RWPE2 (cell line): ENCODE measurements at regions not wholly inside any gene's neighbourhood (a gene's known extent, or its start where the extent isn't known, plus 50 kb on each side); places are given as distances from the start of the nearest gene placed in this dataset.

ENCODE experiments used
- ATAC-seq: fragments of 200-7000 bp; cut with Tn5 transposase; 3 replicates; pipeline ENCODE4 v1.9.1; 2021; ENCODE audit warnings: low read depth
- DNase-seq: peaks from one replicate; pipeline ENCODE4 v3.0.0-alpha.2; 2020; ENCODE audit warnings: low spot score
- H3K27ac ChIP-seq: fragments of 450-650 bp; 2 replicates; pipeline ENCODE4 v1.5.1; 2017; ENCODE audit warnings: mild to moderate bottlenecking; ENCODE audit not compliant: poor library complexity, severe bottlenecking
- H3K27me3 ChIP-seq: fragments of 250-450 bp; sonication (Bioruptor Pico); 2 replicates; pipeline ENCODE4 v1.5.1; 2021; ENCODE audit warnings: mild to moderate bottlenecking, moderate library complexity; ENCODE audit not compliant: insufficient read depth, poor library complexity, severe bottlenecking
- H3K36me3 ChIP-seq: fragments of 250-450 bp; sonication (Bioruptor Pico); 2 replicates; pipeline ENCODE4 v1.5.1; 2020; ENCODE audit warnings: low read depth, mild to moderate bottlenecking, moderate library complexity
- H3K4me1 ChIP-seq: fragments of 250-450 bp; sonication (Bioruptor Pico); 2 replicates; pipeline ENCODE4 v1.5.1; 2021; ENCODE audit warnings: mild to moderate bottlenecking, moderate library complexity; ENCODE audit not compliant: insufficient read depth, poor library complexity, severe bottlenecking
- H3K4me3 ChIP-seq: fragments of 250-450 bp; sonication (Bioruptor Pico); 2 replicates; pipeline ENCODE4 v1.5.1; 2021; ENCODE audit warnings: mild to moderate bottlenecking, moderate library complexity; ENCODE audit not compliant: severe bottlenecking
- H3K9me3 ChIP-seq: fragments of 250-450 bp; sonication (Bioruptor Pico); 2 replicates; pipeline ENCODE4 v1.5.1; 2021; ENCODE audit warnings: mild to moderate bottlenecking, moderate library complexity; ENCODE audit not compliant: severe bottlenecking
- CTCF ChIP-seq: fragments of 450-650 bp; IDR thresholded peaks from one replicate; pipeline ENCODE4 v1.5.1; 2017; ENCODE audit warnings: mild to moderate bottlenecking, moderate library complexity; ENCODE audit not compliant: poor library complexity, severe bottlenecking

- no peak overlapping the region for H3K4me3 ChIP-seq
- H3K27me3 ChIP-seq, result no peaks in the 10 kb centered on the region
- H3K4me1 ChIP-seq, result no peaks in the 10 kb centered on the region
- ATAC-seq (no peak), DNase-seq (no peak)
- H3K36me3 ChIP-seq, result no peaks in the 10 kb centered on the region
- H3K9me3 ChIP-seq, result no peaks in the 10 kb centered on the region
- no peak for TF ChIP-seq CTCF
- H3K27ac ChIP-seq, result no peak overlapping the region
Measured at GRCh38 chr11:119970555-119971304, 167.2 kb downstream of the TRIM29 start.

- TF ChIP-seq CTCF, result no peak
- no peak overlapping the region for H3K4me3 ChIP-seq
- H3K27ac ChIP-seq, result no peak overlapping the region
- H3K9me3 ChIP-seq, result no peaks in the 10 kb centered on the region
- H3K27me3 ChIP-seq, result peaks cover 29% of the 10 kb centered on the region
- H3K36me3 ChIP-seq, result no peaks in the 10 kb centered on the region
- DNase-seq, result no peak
- no peaks in the 10 kb centered on the region for H3K4me1 ChIP-seq
- ATAC-seq, result no peak; the same call in 2 of the 3 replicates
Measured at GRCh38 chr11:119964136-119965025, 173.5 kb downstream of the TRIM29 start.

- ATAC-seq (no peak), DNase-seq (no peak)
- no peak for TF ChIP-seq CTCF
Measured at GRCh38 chr11:119957951-119958350, 180.0 kb downstream of the TRIM29 start.

GRCh38 chr11:119952441-119952840 is 185.5 kb downstream of the TRIM29 start:
- TF ChIP-seq CTCF, result no peak
- Histone ChIP-seq H3K9me3 (no peaks in the 10 kb centered on the region), H3K36me3 (no peaks in the 10 kb centered on the region), H3K4me1 (no peaks in the 10 kb centered on the region), H3K27me3 (peaks cover 9% of the 10 kb centered on the region), H3K4me3 (no peak overlapping the region), H3K27ac (no peak overlapping the region)
- ATAC-seq (no peak), DNase-seq (no peak)

More at GRCh38 chr11:119957951-119958350, 180.0 kb downstream of the TRIM29 start:
- Histone ChIP-seq H3K4me1 (no peaks in the 10 kb centered on the region), H3K9me3 (no peaks in the 10 kb centered on the region), H3K27me3 (peaks cover 45% of the 10 kb centered on the region), H3K36me3 (no peaks in the 10 kb centered on the region), H3K4me3 (no peak overlapping the region), H3K27ac (no peak overlapping the region)
